ENCODE measurements at regions not wholly inside any gene's neighbourhood (a gene's known extent, or its start where the extent isn't known, plus 50 kb on each side); places are given as distances from the start of the nearest gene placed in this dataset.
"Not testable (repeated sequence)": the region's sequence is repeated elsewhere in the genome, so short reads cannot be mapped to it uniquely, and the experiment has no call there.

GRCh38 chr6:67102743-67103142 is 1395.7 kb upstream of the EYS start:
- H3K27ac ChIP-seq: no peak overlapping the region
- H3K4me3 ChIP-seq: no peak overlapping the region

- H3K4me3 ChIP-seq, H3K27ac ChIP-seq: not testable (repeated sequence)
Measured at GRCh38 chr6:67095618-67096226, 1388.7 kb upstream of the EYS start.

- Histone ChIP-seq H3K4me3 (no peak overlapping the region), H3K27ac (no peak overlapping the region)
Measured at GRCh38 chr6:67094431-67094946, 1387.5 kb upstream of the EYS start.

GRCh38 chr6:67073938-67074337 is 1366.9 kb upstream of the EYS start:
- no peak overlapping the region for H3K4me3 ChIP-seq
- no peak overlapping the region for H3K27ac ChIP-seq

GRCh38 chr6:67068781-67069180 is 1361.8 kb upstream of the EYS start:
- no peak overlapping the region for H3K4me3 ChIP-seq
- H3K27ac ChIP-seq: no peak overlapping the region

GRCh38 chr6:67064323-67064722 is 1357.3 kb upstream of the EYS start:
- Histone ChIP-seq H3K27ac (no peak overlapping the region), H3K4me3 (no peak overlapping the region)

- H3K27ac ChIP-seq: no peak overlapping the region
- H3K4me3 ChIP-seq: no peak overlapping the region
Measured at GRCh38 chr6:67047996-67048395, 1341.0 kb upstream of the EYS start.

- H3K4me3 ChIP-seq: no peak overlapping the region
- H3K27ac ChIP-seq: no peak overlapping the region
Measured at GRCh38 chr6:67045076-67045475, 1338.0 kb upstream of the EYS start.

- Histone ChIP-seq H3K4me3 (no peak overlapping the region), H3K27ac (no peak overlapping the region)
Measured at GRCh38 chr6:67031451-67031850, 1324.4 kb upstream of the EYS start.

GRCh38 chr6:67030861-67031260 is 1323.8 kb upstream of the EYS start:
- H3K4me3 ChIP-seq: no peak overlapping the region
- no peak overlapping the region for H3K27ac ChIP-seq

GRCh38 chr6:67016921-67017460 is 1310.0 kb upstream of the EYS start:
- H3K27ac ChIP-seq: no peak overlapping the region
- H3K4me3 ChIP-seq: no peak overlapping the region

- H3K4me3 ChIP-seq: no peak overlapping the region
- no peak overlapping the region for H3K27ac ChIP-seq
Measured at GRCh38 chr6:67011441-67011840, 1304.4 kb upstream of the EYS start.

GRCh38 chr6:67009818-67010217 is 1302.8 kb upstream of the EYS start:
- Histone ChIP-seq H3K4me3 (no peak overlapping the region), H3K27ac (no peak overlapping the region)

GRCh38 chr6:67003844-67004243 is 1296.8 kb upstream of the EYS start:
- no peak overlapping the region for H3K27ac ChIP-seq
- no peak overlapping the region for H3K4me3 ChIP-seq

- H3K27ac ChIP-seq: no peak overlapping the region
- no peak overlapping the region for H3K4me3 ChIP-seq
Measured at GRCh38 chr6:67000121-67000520, 1293.1 kb upstream of the EYS start.

- not testable (repeated sequence) for H3K4me3 ChIP-seq
Measured at GRCh38 chr6:66997579-66997978, 1290.6 kb upstream of the EYS start.

GRCh38 chr6:66995669-66996068 is 1288.6 kb upstream of the EYS start:
- Histone ChIP-seq H3K27ac (no peak overlapping the region), H3K4me3 (no peak overlapping the region)

More at GRCh38 chr6:66997579-66997978, 1290.6 kb upstream of the EYS start:
- H3K27ac ChIP-seq: not testable (repeated sequence)

GRCh38 chr6:66993708-66994107 is 1286.7 kb upstream of the EYS start:
- not testable (repeated sequence) for H3K27ac ChIP-seq, H3K4me3 ChIP-seq

GRCh38 chr6:66993272-66993671 is 1286.2 kb upstream of the EYS start:
- Histone ChIP-seq H3K4me3 (no peak overlapping the region), H3K27ac (no peak overlapping the region)

GRCh38 chr6:66992660-66993059 is 1285.6 kb upstream of the EYS start:
- no peak overlapping the region for H3K27ac ChIP-seq
- no peak overlapping the region for H3K4me3 ChIP-seq

- Histone ChIP-seq H3K4me3 (no peak overlapping the region), H3K27ac (no peak overlapping the region)
Measured at GRCh38 chr6:66986940-66987339, 1279.9 kb upstream of the EYS start.

- Histone ChIP-seq H3K4me3 (no peak overlapping the region), H3K27ac (no peak overlapping the region)
Measured at GRCh38 chr6:66985816-66986215, 1278.8 kb upstream of the EYS start.
